K562 (cell line): ENCODE measurements at regions not wholly inside any gene's neighbourhood (a gene's known extent, or its start where the extent isn't known, plus 50 kb on each side); places are given as distances from the start of the nearest gene placed in this dataset.

Experiments
- ATAC-seq: fragments of 200-7000 bp; cut with Tn5 transposase; 3 replicates; pipeline ENCODE4 v1.9.1; 2020; ENCODE audit warnings: moderate library complexity
- BruUV-seq: library from RNA; stranded (reverse); fragments of 400-500 nt; replicated peaks from 2 replicates; lab custom pipeline; 2021; lab: Mats Ljungman, UMichigan
- CTCF ChIA-PET: fragments of 300-600 bp; formaldehyde crosslinking; extraction: SDS; loops from one replicate; lab custom pipeline; 2021; ENCODE audit warnings: low intra/inter-chr PET ratio; lab: Yijun Ruan, JAX
- POLR2A ChIA-PET: fragments of 300-600, 350-650 bp; sonication (Branson Sonifier 250); formaldehyde crosslinking; extraction: SDS; loops from one replicate; lab custom pipeline; 2021; ENCODE audit warnings: antibody characterized with exemption, inconsistent platforms; lab: Yijun Ruan, JAX
- DNase-seq, 4 experiments: peaks; one replicate each; pipeline versions ENCODE4 v3.0.0 to v3.0.0-alpha.2; 2011 to 2018; ENCODE audit warnings: low spot score in 3 of 4, mixed read lengths in 3 of 4; ENCODE audit errors: extremely low read depth in 1 of 4
- FAIRE-seq: peaks from 2 replicates; lab custom pipeline; 2011; peaks lifted over from hg19 to GRCh38; lab: Jason Lieb, UNC
- H2AFZ ChIP-seq: 2 replicates; pipeline ENCODE4 v1.6.0; 2011; ENCODE audit warnings: low read depth, low read length, control low read depth, inconsistent platforms
- H3K27ac ChIP-seq: fragments of 200-600 bp; 3 replicates; pipeline ENCODE4 v1.8.0; 2011; ENCODE audit warnings: low read depth, mild to moderate bottlenecking, control low read depth, inconsistent platforms, low read length, moderate library complexity, mixed read lengths; ENCODE audit errors: extremely low read depth
- H3K27me3 ChIP-seq, 2 experiments: fragments of 300-600 bp in 1 of 2; 2 replicates in 1 of 2; 3 replicates in 1 of 2; pipeline versions ENCODE4 v1.6.0 to v1.8.0; 2011; ENCODE audit warnings: inconsistent platforms in 2 of 2, low read length in 2 of 2, mild to moderate bottlenecking in 1 of 2, mixed read lengths in 1 of 2, moderate library complexity in 1 of 2; ENCODE audit not compliant: control insufficient read depth in 2 of 2, insufficient read depth in 2 of 2
- H3K36me3 ChIP-seq: fragments of 300-600 bp; 3 replicates; pipeline ENCODE4 v1.8.0; 2011; ENCODE audit warnings: mild to moderate bottlenecking, low read length, inconsistent platforms; ENCODE audit not compliant: control insufficient read depth, insufficient read depth
- H3K4me1 ChIP-seq, 2 experiments: fragments of 200-600 bp in 1 of 2; replicated peaks in 1 of 2; 2 replicates in 1 of 2; 3 replicates in 1 of 2; pipeline versions ENCODE4 v1.5.1 to v1.8.0; 2011; ENCODE audit warnings: inconsistent platforms in 2 of 2, low read length in 2 of 2, mild to moderate bottlenecking in 1 of 2, mixed read lengths in 1 of 2, moderate library complexity in 1 of 2; ENCODE audit not compliant: control insufficient read depth in 2 of 2, insufficient read depth in 2 of 2
- H3K4me2 ChIP-seq: 2 replicates; pipeline ENCODE4 v1.6.1; 2011; ENCODE audit warnings: low read length, control low read depth, inconsistent platforms, mixed read lengths; ENCODE audit not compliant: insufficient read depth
- H3K4me3 ChIP-seq: fragments of 200-600 bp; sonication (generic), shearing (Covaris generic); 2 replicates; pipeline ENCODE4 v1.5.1; 2016; ENCODE audit warnings: control low read depth, inconsistent platforms
- H3K79me2 ChIP-seq: fragments of 200-600 bp; 3 replicates; pipeline ENCODE4 v1.8.0; 2011; ENCODE audit warnings: low read length, inconsistent platforms; ENCODE audit not compliant: control insufficient read depth, insufficient read depth
- H3K9ac ChIP-seq, 2 experiments: 2 replicates each; pipeline versions ENCODE4 v1.6.0 to v1.6.1; 2011; ENCODE audit warnings: low read depth in 2 of 2, low read length in 2 of 2, control low read depth in 1 of 2, inconsistent platforms in 1 of 2, mild to moderate bottlenecking in 1 of 2, mixed read lengths in 1 of 2; ENCODE audit not compliant: insufficient read depth in 1 of 2
- H3K9me1 ChIP-seq: one replicate; pipeline ENCODE4 v1.6.0; 2011; ENCODE audit warnings: inconsistent platforms, mild to moderate bottlenecking, low read length, moderate library complexity; ENCODE audit not compliant: control insufficient read depth, insufficient read depth
- H3K9me3 ChIP-seq: replicated peaks from 2 replicates; pipeline ENCODE4 v1.5.1; 2011; ENCODE audit warnings: low read depth, low read length, inconsistent platforms; ENCODE audit not compliant: control insufficient read depth, insufficient read depth
- H4K20me1 ChIP-seq: replicated peaks from 2 replicates; pipeline ENCODE4 v1.6.1; 2011; ENCODE audit warnings: low read length, inconsistent platforms, mixed read lengths; ENCODE audit not compliant: control insufficient read depth, insufficient read depth
- BHLHE40 ChIP-seq: IDR thresholded peaks from 2 replicates; pipeline ENCODE4 v1.6.1; 2011; ENCODE audit warnings: low read length, improper control_type of control experiment
- BRCA1 ChIP-seq, 2 experiments: fragments of 450-650 bp in 1 of 2; sonication (generic) in 1 of 2; formaldehyde crosslinking in 1 of 2; IDR thresholded peaks; 2 replicates each; pipeline versions ENCODE4 v1.5.0 to v1.6.1; 2017 to 2020; ENCODE audit warnings: mild to moderate bottlenecking in 1 of 2, missing genetic modification reagents in 1 of 2
- DPF2 ChIP-seq: fragments of 450-650 bp; IDR thresholded peaks from 2 replicates; pipeline ENCODE4 v1.6.1; 2016
- FIP1L1 ChIP-seq: fragments of 200-400 bp; formaldehyde crosslinking; IDR thresholded peaks from 2 replicates; pipeline ENCODE4 v1.6.1; 2018; ENCODE audit warnings: mild to moderate bottlenecking, low read depth, low read length; ENCODE audit not compliant: poor library complexity, severe bottlenecking
- HOXB6 ChIP-seq: fragments of 250-450 bp; sonication (Bioruptor Pico); IDR thresholded peaks from 2 replicates; pipeline ENCODE4 v1.5.1; 2022; ENCODE audit warnings: mild to moderate bottlenecking, borderline replicate concordance
- NBN ChIP-seq: fragments of 450-650 bp; IDR thresholded peaks from 2 replicates; pipeline ENCODE4 v1.6.1; 2016; ENCODE audit warnings: low read depth, mild to moderate bottlenecking
- NFATC3 ChIP-seq: fragments of 450-650 bp; IDR thresholded peaks from 2 replicates; pipeline ENCODE4 v1.6.1; 2017; ENCODE audit warnings: mild to moderate bottlenecking
- NRF1 ChIP-seq, 2 experiments: fragments of 450-650 bp; IDR thresholded peaks in 1 of 2; conservative IDR thresholded peaks in 1 of 2; 2 replicates each; pipeline ENCODE4 v1.6.1; 2014; ENCODE audit warnings: mild to moderate bottlenecking in 2 of 2
- RBM22 ChIP-seq: fragments of 200-400 bp; formaldehyde crosslinking; IDR thresholded peaks from 2 replicates; pipeline ENCODE4 v1.6.1; 2018; ENCODE audit warnings: low read length, low read depth; ENCODE audit not compliant: poor library complexity, severe bottlenecking
- SMARCE1 ChIP-seq: fragments of 450-650 bp; IDR thresholded peaks from 2 replicates; pipeline ENCODE4 v1.7.1; 2016; ENCODE audit warnings: mild to moderate bottlenecking
- SNIP1 ChIP-seq: fragments of 450-650 bp; IDR thresholded peaks from 2 replicates; pipeline ENCODE4 v1.7.1; 2017; ENCODE audit warnings: low read depth, mild to moderate bottlenecking
- TARDBP ChIP-seq: fragments of 450-650 bp; IDR thresholded peaks from 2 replicates; pipeline ENCODE4 v1.6.1; 2016
- TCF3 ChIP-seq: sonication (generic); formaldehyde crosslinking; IDR thresholded peaks from 2 replicates; pipeline ENCODE4 v1.4.0; 2020; ENCODE audit warnings: mild to moderate bottlenecking, missing genetic modification reagents
- ZNF184 ChIP-seq: sonication (generic); formaldehyde crosslinking; IDR thresholded peaks from 2 replicates; pipeline ENCODE4 v1.5.0; 2020; ENCODE audit warnings: missing genetic modification reagents
- ZNF197 ChIP-seq: fragments of 200-800 bp; sonication (Bioruptor generic); IDR thresholded peaks from 2 replicates; pipeline ENCODE4 v1.6.1; 2016; ENCODE audit warnings: low read depth, missing genetic modification characterization, missing compliant biosample characterization
- ZNF263 ChIP-seq: sonication (generic); formaldehyde crosslinking; IDR thresholded peaks from 2 replicates; pipeline ENCODE4 v1.8.0; 2022; ENCODE audit warnings: mild to moderate bottlenecking, missing genetic modification reagents, borderline replicate concordance
- ZNF274 ChIP-seq: IDR thresholded peaks from 2 replicates; pipeline ENCODE4 v1.6.1; 2011; ENCODE audit warnings: low read depth, mild to moderate bottlenecking, low read length, moderate library complexity, borderline replicate concordance
- WGBS: fragments of 100-300 bp; shearing (Covaris generic); methylation state at CpG from one replicate; pipeline ENCODE4 v1.1.6; 2016; ENCODE audit warnings: low coverage, mixed read lengths; ENCODE audit not compliant: insufficient coverage; ENCODE audit errors: missing lambda C conversion rate; 5-methylcytosine and 5-hydroxymethylcytosine counted together
- in situ Hi-C: fragments of 300-500 bp; cut with MboI; formaldehyde crosslinking; loops from 4 replicates; pipeline ENCODE4 v1.15.0; 2018; ENCODE audit warnings: inconsistent platforms, mixed read lengths
- intact Hi-C: fragments of 100-400 bp; cut with micrococcal nuclease; formaldehyde crosslinking; loops from 2 replicates; pipeline ENCODE4 v1.14.2; 2022
- TF ChIP-seq, protein P1 (sequence below): sonication (generic); formaldehyde crosslinking; IDR thresholded peaks from 2 replicates; pipeline ENCODE4 v1.8.0; 2023; ENCODE audit warnings: mild to moderate bottlenecking, missing genetic modification reagents
- TF ChIP-seq, protein P2 (sequence below): fragments of 250-450 bp; sonication (Bioruptor Pico); IDR thresholded peaks from 2 replicates; pipeline ENCODE4 v1.5.1; 2021; ENCODE audit warnings: mild to moderate bottlenecking

DNA sequence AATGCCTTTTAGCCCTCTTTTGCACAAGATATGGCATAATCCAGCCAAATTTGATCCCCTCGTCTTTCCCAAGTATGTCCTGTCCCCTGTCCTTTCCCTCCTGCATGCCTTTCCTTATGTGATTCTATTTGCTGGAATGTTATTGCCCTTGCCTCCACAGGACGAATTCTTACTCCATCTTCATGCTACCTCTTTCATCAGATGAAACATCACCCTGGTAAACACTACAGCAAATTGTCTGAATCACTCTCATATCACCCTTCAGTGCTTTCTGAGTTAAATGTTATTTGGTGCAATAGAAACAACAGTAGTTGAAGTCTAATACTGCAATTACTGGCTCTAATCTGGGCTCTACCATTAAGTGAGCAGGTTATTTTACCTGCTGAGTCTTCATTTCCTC is 52.2 kb upstream of the FAT1 start:
- POLR2A ChIA-PET, result interaction anchor here (0.8 kb wide), 1 partner anchor 15 kb away, joined by 3 read pairs; no protein-coding TSS in a partner anchor
- no peak for DNase-seq
- Histone ChIP-seq H3K4me1 (no peaks in the 10 kb centered on the region; a peak in 1 of 5 replicates), H3K4me3 (no peak overlapping the region), H3K9me3 (no peaks in the 10 kb centered on the region), H3K4me2 (no peak overlapping the region), H3K9ac (no peak overlapping the region), H3K9me1 (no peaks in the 10 kb centered on the region), H3K27me3 (no peaks in the 10 kb centered on the region; a peak in 1 of 5 replicates), H2AFZ (no peak overlapping the region), H4K20me1 (no peaks in the 10 kb centered on the region), H3K79me2 (no peaks in the 10 kb centered on the region), H3K36me3 (no peaks in the 10 kb centered on the region), H3K27ac (no peak overlapping the region)
- intact Hi-C loops (loop anchor here (5.0 kb wide), 1 partner anchor 111 kb away; no protein-coding TSS in a partner anchor), in situ Hi-C loops (no loop called here)
- CTCF ChIA-PET, result no interaction called here
- TF ChIP-seq NFATC3 (no peak), ZNF197 (CRISPR knock-in tag) (no peak), ZNF274 (no peak), TCF3 (no peak), FIP1L1 (no peak), BHLHE40 (no peak), ZNF184 (no peak), BRCA1 (IDR thresholded peaks at IDR 0.05) (no peak), BRCA1 (CRISPR knock-in tag; IDR thresholded peaks at IDR 0.05) (no peak), ZNF263 (CRISPR knock-in tag) (no peak), NRF1 (conservative IDR thresholded peaks at IDR 0.05 in 1 of 2, IDR thresholded peaks at IDR 0.05 in 1 of 2) (no peak), TARDBP (no peak), DPF2 (no peak), SMARCE1 (no peak), NBN (no peak), RBM22 (no peak), SNIP1 (no peak), HOXB6 (CRISPR knock-in tag) (no peak)
- TF ChIP-seq, protein P1, sequence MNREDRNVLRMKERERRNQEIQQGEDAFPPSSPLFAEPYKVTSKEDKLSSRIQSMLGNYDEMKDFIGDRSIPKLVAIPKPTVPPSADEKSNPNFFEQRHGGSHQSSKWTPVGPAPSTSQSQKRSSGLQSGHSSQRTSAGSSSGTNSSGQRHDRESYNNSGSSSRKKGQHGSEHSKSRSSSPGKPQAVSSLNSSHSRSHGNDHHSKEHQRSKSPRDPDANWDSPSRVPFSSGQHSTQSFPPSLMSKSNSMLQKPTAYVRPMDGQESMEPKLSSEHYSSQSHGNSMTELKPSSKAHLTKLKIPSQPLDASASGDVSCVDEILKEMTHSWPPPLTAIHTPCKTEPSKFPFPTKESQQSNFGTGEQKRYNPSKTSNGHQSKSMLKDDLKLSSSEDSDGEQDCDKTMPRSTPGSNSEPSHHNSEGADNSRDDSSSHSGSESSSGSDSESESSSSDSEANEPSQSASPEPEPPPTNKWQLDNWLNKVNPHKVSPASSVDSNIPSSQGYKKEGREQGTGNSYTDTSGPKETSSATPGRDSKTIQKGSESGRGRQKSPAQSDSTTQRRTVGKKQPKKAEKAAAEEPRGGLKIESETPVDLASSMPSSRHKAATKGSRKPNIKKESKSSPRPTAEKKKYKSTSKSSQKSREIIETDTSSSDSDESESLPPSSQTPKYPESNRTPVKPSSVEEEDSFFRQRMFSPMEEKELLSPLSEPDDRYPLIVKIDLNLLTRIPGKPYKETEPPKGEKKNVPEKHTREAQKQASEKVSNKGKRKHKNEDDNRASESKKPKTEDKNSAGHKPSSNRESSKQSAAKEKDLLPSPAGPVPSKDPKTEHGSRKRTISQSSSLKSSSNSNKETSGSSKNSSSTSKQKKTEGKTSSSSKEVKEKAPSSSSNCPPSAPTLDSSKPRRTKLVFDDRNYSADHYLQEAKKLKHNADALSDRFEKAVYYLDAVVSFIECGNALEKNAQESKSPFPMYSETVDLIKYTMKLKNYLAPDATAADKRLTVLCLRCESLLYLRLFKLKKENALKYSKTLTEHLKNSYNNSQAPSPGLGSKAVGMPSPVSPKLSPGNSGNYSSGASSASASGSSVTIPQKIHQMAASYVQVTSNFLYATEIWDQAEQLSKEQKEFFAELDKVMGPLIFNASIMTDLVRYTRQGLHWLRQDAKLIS (CRISPR knock-in tag), result no peak
- TF ChIP-seq, protein P2, sequence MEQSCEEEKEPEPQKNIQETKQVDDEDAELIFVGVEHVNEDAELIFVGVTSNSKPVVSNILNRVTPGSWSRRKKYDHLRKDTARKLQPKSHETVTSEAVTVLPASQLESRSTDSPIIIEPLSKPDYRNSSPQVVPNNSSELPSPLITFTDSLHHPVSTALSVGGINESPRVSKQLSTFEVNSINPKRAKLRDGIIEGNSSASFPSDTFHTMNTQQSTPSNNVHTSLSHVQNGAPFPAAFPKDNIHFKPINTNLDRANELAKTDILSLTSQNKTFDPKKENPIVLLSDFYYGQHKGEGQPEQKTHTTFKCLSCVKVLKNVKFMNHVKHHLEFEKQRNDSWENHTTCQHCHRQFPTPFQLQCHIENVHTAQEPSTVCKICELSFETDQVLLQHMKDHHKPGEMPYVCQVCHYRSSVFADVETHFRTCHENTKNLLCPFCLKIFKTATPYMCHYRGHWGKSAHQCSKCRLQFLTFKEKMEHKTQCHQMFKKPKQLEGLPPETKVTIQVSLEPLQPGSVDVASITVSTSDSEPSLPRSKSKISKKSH (CRISPR knock-in tag), result no peak
- BruUV-seq, result no TSS peak
- no peak for FAIRE-seq
- ATAC-seq, result no peak
- 10% methylated on average over 2 of the region's 2 CpGs for WGBS
